A673 (cell line): ENCODE measurements at regions not wholly inside any gene's neighbourhood (a gene's known extent, or its start where the extent isn't known, plus 50 kb on each side); places are given as distances from the start of the nearest gene placed in this dataset.
A peak's percentile ranks its signal among the peaks of the same experiment; 100 is the strongest.

Experiments used
- BruUV-seq: library from RNA; stranded (reverse); fragments of 400-500 nt; replicated peaks from 2 replicates; lab custom pipeline; 2021; lab: Mats Ljungman, UMichigan
- CTCF ChIA-PET: fragments of 300-600 bp; sonication (Branson Sonifier 250); formaldehyde crosslinking; loops from one replicate; lab custom pipeline; 2022; ENCODE audit warnings: antibody characterized with exemption; lab: Charles Lee
- POLR2A ChIA-PET: fragments of 300-600 bp; sonication (Branson Sonifier 250); formaldehyde crosslinking; loops from one replicate; lab custom pipeline; 2022; ENCODE audit warnings: antibody characterized with exemption; ENCODE audit not compliant: low non-redundant PET; lab: Charles Lee
- DNase-seq: peaks from one replicate; pipeline ENCODE4 v3.0.0-alpha.2; 2015; ENCODE audit warnings: low spot score
- H3K27ac ChIP-seq: fragments of 200-600 bp; sonication (generic); 2 replicates; pipeline ENCODE4 v1.5.1; 2016; ENCODE audit warnings: mixed run types, low read depth, mild to moderate bottlenecking, mixed read lengths, antibody characterized with exemption, low read length; ENCODE audit not compliant: poor library complexity, severe bottlenecking
- H3K27me3 ChIP-seq: fragments of 200-600 bp; sonication (generic); replicated peaks from 2 replicates; pipeline ENCODE4 v1.6.1; 2017; ENCODE audit warnings: mixed run types, low read depth, mild to moderate bottlenecking, mixed read lengths, antibody characterized with exemption, low read length; ENCODE audit not compliant: insufficient read depth, poor library complexity
- H3K36me3 ChIP-seq: fragments of 200-600 bp; sonication (generic); 2 replicates; pipeline ENCODE4 v1.6.1; 2016; ENCODE audit warnings: mixed run types, mild to moderate bottlenecking, mixed read lengths, antibody characterized with exemption, low read length; ENCODE audit not compliant: insufficient read depth, poor library complexity, severe bottlenecking
- H3K4me1 ChIP-seq: fragments of 200-600 bp; sonication (generic); 2 replicates; pipeline ENCODE4 v1.6.1; 2017; ENCODE audit warnings: mixed run types, mild to moderate bottlenecking, mixed read lengths, antibody characterized with exemption, low read length; ENCODE audit not compliant: insufficient read depth, poor library complexity, severe bottlenecking
- H3K4me3 ChIP-seq: fragments of 200-600 bp; sonication (generic); 2 replicates; pipeline ENCODE4 v1.5.1; 2016; ENCODE audit warnings: low read depth, mixed run types, mild to moderate bottlenecking, mixed read lengths, low read length; ENCODE audit not compliant: poor library complexity, severe bottlenecking
- H3K9me3 ChIP-seq: fragments of 200-600 bp; sonication (generic); 2 replicates; pipeline ENCODE4 v1.6.1; 2016; ENCODE audit warnings: mixed run types, low read depth, mild to moderate bottlenecking, mixed read lengths, antibody characterized with exemption, low read length; ENCODE audit not compliant: poor library complexity, severe bottlenecking
- EZH2 ChIP-seq: fragments of 200-600 bp; sonication (generic); IDR thresholded peaks from 2 replicates; pipeline ENCODE4 v1.6.1; 2017; ENCODE audit warnings: borderline replicate concordance, low read depth, mild to moderate bottlenecking, mixed read lengths, antibody characterized with exemption, low read length; ENCODE audit not compliant: poor library complexity, severe bottlenecking
- intact Hi-C: fragments of 100-400 bp; cut with micrococcal nuclease; formaldehyde crosslinking; loops from one replicate; pipeline ENCODE4 v1.10.0; 2022; ENCODE audit not compliant: unreplicated experiment
- TF ChIP-seq, protein P1 (sequence below): fragments of 300-800, 200-600 bp; sonication (generic); conservative IDR thresholded peaks from 2 replicates; pipeline ENCODE4 v1.5.1; 2017; ENCODE audit warnings: low read depth, mild to moderate bottlenecking, antibody characterized with exemption, low read length, moderate library complexity, mixed read lengths

DNA sequence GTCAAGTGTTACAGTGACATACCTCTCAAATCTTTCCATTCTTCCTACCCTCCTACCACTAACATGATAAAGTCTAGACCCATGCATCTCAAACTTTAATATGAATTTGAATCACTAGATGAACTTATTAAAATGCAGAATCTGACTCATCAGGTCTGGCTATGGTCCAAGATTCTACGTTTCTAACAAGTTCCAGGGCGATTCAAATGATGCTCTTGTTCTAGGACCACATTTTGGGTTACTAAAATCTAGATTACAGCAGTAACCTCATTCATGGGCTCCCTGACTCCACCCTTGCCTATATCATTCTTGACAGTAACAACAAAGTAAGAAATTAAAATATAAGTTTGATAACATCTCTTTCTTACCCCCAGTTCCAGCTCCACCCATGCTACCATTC lies 124.8 kb upstream of the LSM8 start:
- TF ChIP-seq EZH2, result no peak
- TF ChIP-seq, protein P1, sequence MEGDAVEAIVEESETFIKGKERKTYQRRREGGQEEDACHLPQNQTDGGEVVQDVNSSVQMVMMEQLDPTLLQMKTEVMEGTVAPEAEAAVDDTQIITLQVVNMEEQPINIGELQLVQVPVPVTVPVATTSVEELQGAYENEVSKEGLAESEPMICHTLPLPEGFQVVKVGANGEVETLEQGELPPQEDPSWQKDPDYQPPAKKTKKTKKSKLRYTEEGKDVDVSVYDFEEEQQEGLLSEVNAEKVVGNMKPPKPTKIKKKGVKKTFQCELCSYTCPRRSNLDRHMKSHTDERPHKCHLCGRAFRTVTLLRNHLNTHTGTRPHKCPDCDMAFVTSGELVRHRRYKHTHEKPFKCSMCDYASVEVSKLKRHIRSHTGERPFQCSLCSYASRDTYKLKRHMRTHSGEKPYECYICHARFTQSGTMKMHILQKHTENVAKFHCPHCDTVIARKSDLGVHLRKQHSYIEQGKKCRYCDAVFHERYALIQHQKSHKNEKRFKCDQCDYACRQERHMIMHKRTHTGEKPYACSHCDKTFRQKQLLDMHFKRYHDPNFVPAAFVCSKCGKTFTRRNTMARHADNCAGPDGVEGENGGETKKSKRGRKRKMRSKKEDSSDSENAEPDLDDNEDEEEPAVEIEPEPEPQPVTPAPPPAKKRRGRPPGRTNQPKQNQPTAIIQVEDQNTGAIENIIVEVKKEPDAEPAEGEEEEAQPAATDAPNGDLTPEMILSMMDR, result no peak
- POLR2A ChIA-PET, result no interaction called here
- Histone ChIP-seq H3K27ac (no peak overlapping the region), H3K27me3 (no peaks in the 10 kb centered on the region), H3K4me1 (peaks cover 3% of the 10 kb centered on the region), H3K9me3 (no peaks in the 10 kb centered on the region), H3K36me3 (no peaks in the 10 kb centered on the region), H3K4me3 (no peak overlapping the region)
- intact Hi-C loops, result no loop called here
- CTCF ChIA-PET, result no interaction called here
- peak; percentile 45 for DNase-seq
- BruUV-seq, result no TSS peak

DNA sequence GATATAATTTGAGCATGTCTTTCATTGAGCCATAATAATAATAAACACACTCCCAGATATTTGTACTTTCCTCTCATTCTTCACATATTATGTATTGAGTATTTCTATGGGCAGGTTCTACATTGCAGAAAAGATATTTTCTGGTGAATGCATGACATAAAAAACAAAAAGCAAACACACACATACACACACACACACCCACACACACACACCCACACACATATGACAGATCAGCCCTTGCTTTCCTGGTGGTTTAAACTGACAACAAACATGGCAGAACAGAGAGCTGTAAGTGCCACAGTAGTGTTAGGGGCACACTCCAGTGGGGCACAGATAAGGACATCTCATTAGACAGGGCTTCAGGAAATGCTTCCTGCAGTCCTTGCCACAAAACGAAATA lies 123.3 kb upstream of the LSM8 start:
- Histone ChIP-seq H3K4me3 (no peak overlapping the region), H3K27ac (no peak overlapping the region), H3K9me3 (no peaks in the 10 kb centered on the region), H3K27me3 (no peaks in the 10 kb centered on the region), H3K36me3 (no peaks in the 10 kb centered on the region), H3K4me1 (no peaks in the 10 kb centered on the region)
- TF ChIP-seq, protein P1, result no peak
- TF ChIP-seq EZH2, result no peak
- intact Hi-C loops, result no loop called here
- ChIA-PET POLR2A (no interaction called here), CTCF (no interaction called here)
- no TSS peak for BruUV-seq
- no peak for DNase-seq

DNA sequence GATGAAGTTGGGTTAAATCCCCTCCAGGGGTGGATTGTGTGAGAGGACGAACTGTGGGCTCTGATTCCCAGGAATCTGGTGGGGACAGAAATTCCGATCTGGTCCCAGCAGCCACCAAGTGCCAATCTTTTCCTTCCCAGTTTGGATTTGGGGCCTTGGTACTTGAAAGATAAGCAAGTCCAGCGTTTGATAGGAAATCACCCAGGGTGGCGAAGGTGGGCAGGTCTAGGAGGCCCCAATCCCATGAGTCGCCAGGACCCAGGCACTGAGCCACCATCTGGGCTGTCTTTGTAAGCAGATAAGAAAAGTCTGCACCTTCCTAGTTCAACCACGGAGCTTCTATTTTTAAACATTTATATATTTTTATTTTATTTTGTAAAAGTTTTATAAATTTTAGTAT lies 122.6 kb upstream of the LSM8 start:
- BruUV-seq, result no TSS peak
- CTCF ChIA-PET, result no interaction called here
- Histone ChIP-seq H3K9me3 (no peaks in the 10 kb centered on the region), H3K27me3 (no peaks in the 10 kb centered on the region), H3K4me1 (no peaks in the 10 kb centered on the region), H3K27ac (no peak overlapping the region), H3K36me3 (no peaks in the 10 kb centered on the region), H3K4me3 (no peak overlapping the region)
- DNase-seq, result no peak
- intact Hi-C loops, result no loop called here
- TF ChIP-seq EZH2, result no peak
- TF ChIP-seq, protein P1, result no peak
- POLR2A ChIA-PET, result no interaction called here
